GM19468 (cell line): ENCODE measurements at regions not wholly inside any gene's neighbourhood (a gene's known extent, or its start where the extent isn't known, plus 50 kb on each side); places are given as distances from the start of the nearest gene placed in this dataset.
"Not testable (repeated sequence)": the region's sequence is repeated elsewhere in the genome, so short reads cannot be mapped to it uniquely, and the experiment has no call there.

Experiments used
- ATAC-seq: cut with Tn5 transposase; IDR thresholded peaks from one replicate; pipeline ENCODE4 v1.9.1; 2021; ENCODE audit warnings: mild to moderate bottlenecking, moderate library complexity, moderate number of reproducible peaks; ENCODE audit not compliant: unreplicated experiment; ENCODE audit errors: extremely low read depth

DNA sequence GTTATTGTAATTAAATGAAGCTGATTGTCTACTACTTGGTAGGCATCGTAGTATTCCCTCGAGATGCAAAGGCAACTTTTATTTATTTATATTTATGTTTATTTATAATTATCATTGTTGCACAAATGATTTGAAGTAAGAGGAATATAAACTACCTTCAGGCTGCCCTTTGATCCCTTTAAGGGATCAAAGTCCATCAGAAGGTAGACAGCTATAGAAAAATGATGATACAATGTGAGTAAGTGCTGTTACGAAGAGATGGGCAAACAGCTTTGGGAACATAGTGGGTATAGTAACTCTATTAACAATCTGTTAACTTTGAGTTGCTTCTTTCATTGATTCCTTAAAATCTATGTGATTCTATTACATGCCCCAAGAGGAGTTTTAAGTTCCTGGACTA, 512.8 kb upstream of the CITED2 start:
- no peak for ATAC-seq

- ATAC-seq: no peak
Observed at GRCh38 chr6:139886396-139886795, 511.9 kb upstream of the CITED2 start.

GRCh38 chr6:139885909-139886308, 511.5 kb upstream of the CITED2 start:
- no peak for ATAC-seq

GRCh38 chr6:139883776-139884175, 509.3 kb upstream of the CITED2 start:
- ATAC-seq: no peak

GRCh38 chr6:139882977-139883728, 508.7 kb upstream of the CITED2 start:
- ATAC-seq: no peak

DNA sequence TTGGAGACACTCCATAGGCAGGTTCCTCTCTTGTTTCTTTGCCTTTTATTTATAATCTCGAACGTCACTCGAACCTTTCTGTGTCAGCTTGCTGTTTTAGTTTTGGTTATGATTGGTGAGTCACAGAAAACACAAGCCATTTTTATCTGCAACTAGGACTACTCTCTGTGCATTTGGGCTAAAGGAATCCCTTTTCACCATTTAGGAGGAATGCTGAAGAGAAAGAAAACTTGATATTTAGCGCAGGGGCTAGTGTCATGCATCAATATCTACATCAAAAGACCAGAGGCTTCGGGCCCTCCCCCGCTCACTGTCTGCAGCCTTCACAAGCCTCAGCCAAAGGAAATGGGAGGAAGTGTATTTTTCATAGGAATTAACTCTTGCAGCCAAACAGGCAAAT, 507.8 kb upstream of the CITED2 start:
- no peak for ATAC-seq

DNA sequence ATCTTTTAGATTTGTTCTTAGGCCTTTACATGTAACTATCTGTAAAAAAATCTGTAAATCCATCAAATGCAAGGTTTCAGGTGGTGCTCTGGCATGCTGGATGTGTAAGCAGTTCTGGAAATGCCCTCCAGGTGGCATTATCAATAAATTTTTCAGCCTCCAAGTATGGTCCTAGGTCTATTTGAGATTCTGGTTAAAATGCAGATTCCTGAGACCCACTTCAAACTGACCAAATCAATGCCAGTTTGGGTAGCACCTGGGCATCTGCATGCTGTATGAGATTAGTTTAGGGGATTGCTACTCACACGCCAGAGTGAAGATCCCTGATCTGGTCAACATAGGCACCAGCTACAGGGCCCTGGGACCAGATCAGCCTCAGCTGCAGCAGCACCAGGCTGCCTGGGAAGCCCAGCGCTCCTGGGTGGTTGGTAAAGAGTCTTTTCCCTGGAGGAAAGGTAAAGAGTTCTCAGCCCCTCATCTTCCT, 507.3 kb upstream of the CITED2 start:
- peak; percentile 60 for ATAC-seq

- ATAC-seq: no peak
Observed at GRCh38 chr6:139881236-139881635, 506.8 kb upstream of the CITED2 start.

DNA sequence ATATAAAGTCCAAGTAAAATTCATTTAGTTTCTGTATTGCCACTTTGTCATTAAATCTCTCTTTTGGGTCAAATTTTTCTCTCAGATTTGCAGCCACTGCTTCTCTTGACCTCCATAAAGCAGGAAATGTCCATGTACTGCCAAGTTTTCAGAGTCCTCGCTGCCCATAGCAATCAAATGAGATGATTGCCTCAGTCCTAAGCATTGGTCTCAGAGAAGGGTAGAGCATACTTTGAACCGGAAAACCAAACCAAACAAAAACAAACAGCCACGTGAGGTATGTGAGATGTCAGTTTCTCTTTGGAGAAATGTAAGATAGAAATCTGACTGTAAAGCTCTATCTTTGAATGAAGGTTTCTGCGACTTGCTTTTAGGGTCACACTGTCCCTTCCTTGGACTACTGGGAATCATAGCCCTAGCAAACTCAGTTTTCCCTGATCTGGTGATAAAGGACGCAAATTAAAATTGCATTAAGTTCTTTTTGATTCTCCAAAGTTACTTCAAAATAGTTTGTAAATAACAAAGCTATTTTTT, 505.4 kb upstream of the CITED2 start:
- no peak for ATAC-seq

DNA sequence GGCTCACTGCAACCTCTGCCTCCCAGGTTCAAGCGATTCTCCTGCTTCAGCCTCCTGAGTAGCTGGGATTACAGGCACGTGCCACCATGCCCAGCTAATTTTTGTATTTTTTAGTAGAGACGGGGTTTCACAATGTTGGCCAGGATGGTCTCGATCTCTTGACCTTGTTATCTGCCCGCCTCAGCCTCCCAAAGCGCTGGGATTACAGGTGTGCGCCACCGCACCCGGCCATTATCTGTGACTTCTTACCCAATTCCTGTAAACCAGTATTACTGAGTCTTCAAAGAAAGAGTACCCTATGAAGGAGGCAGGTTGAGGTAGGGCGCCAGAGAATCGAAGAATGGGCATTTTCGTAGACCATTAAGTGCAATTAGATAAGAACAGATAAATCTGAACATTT, 504.8 kb upstream of the CITED2 start:
- not testable (repeated sequence) for ATAC-seq

DNA sequence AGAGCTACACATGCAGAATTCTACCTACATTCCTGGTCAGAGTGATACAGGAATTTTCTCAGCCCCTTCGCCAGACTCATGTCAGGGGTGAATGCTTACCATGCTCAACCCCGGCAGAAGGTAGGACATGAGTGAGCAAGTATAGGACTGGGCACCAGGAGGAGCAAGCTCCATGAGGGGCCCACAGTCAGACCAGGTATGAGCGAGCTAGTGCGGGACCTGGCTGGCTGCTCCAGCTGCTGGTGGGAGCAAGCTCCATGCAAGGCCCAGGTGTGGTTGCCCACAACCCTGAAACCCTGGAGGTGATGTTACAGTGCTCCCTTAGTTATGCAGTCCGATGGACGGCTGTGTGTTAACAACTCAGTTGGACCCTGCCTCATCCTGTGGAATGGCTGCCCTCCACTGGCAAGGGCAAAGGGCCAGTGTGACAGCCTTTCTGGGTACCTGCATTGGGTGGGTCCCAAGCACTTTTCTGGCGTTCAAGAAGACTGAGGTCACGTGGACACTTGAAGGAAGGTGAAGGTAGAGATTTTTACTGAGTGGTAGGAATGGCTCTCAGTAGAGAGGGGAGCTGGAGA, 503.5 kb upstream of the CITED2 start:
- no peak for ATAC-seq

- no peak for ATAC-seq
Observed at GRCh38 chr6:139872665-139873064, 498.2 kb upstream of the CITED2 start.

- ATAC-seq: no peak
Observed at GRCh38 chr6:139871803-139872510, 497.5 kb upstream of the CITED2 start.

- ATAC-seq: no peak
Observed at GRCh38 chr6:139871165-139871710, 496.8 kb upstream of the CITED2 start.

- no peak for ATAC-seq
Observed at GRCh38 chr6:139868576-139868975, 494.1 kb upstream of the CITED2 start.

DNA sequence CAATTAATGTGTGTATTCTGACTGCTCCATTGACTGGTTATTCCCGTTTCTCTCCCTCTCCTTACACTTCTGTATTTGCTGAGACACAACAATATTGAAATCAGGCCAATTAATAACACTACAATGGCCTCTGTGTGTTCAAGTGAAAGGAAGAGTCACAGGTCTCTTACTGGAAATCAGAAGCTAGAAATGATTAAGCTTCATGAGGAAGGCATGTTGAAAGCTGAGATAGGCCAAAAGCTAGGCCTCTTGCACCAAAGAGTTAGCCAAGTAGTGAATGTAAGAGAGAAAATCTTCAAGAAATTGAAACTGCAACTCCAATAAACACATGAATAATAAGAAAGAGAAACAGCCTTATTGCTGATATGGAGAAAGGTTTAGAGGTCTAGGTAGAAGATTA, 489.5 kb upstream of the CITED2 start:
- ATAC-seq: no peak

GRCh38 chr6:139863346-139863745, 488.9 kb upstream of the CITED2 start:
- no peak for ATAC-seq

- ATAC-seq: no peak
Observed at GRCh38 chr6:139862311-139862710, 487.9 kb upstream of the CITED2 start.

GRCh38 chr6:139860203-139860602, 485.8 kb upstream of the CITED2 start:
- ATAC-seq: no peak

DNA sequence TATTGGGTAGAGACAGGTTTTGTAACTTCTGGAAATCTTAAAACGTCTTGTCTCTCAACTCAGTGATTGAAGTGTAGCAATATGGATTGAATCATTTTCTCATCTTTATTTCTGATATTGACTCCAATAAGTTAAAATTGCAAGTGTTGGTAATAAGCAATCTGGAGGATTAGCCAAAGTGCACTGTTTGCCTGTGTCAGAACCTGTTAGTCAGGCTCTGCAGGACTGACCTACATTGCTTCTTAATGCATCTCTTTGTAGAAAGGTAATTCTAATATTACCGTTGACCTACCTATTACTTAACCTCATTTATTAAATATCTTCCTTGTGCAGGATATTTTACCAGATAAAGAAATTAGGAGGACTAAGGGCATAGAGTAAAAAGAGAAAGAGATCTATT, 484.0 kb upstream of the CITED2 start:
- no peak for ATAC-seq

- no peak for ATAC-seq
Observed at GRCh38 chr6:139857143-139857542, 482.7 kb upstream of the CITED2 start.
